PFSK-1 (cell line): ENCODE measurements at regions not wholly inside any gene's neighbourhood (a gene's known extent, or its start where the extent isn't known, plus 50 kb on each side); places are given as distances from the start of the nearest gene placed in this dataset.

Source experiments
- FOXP2 ChIP-seq: optimal IDR thresholded peaks from 2 replicates; pipeline ENCODE3; 2011; ENCODE audit warnings: borderline replicate concordance, control low read depth, inconsistent platforms; ENCODE audit not compliant: insufficient read depth; ENCODE audit errors: extremely low read length, extremely low read depth
- POLR2AphosphoS5 ChIP-seq: IDR thresholded peaks from 2 replicates; pipeline ENCODE4 v1.6.1; 2012; ENCODE audit warnings: low read depth, mild to moderate bottlenecking, control low read depth, low read length, moderate library complexity
- SIN3A ChIP-seq: IDR thresholded peaks from 2 replicates; pipeline ENCODE4 v1.6.1; 2012; ENCODE audit warnings: mild to moderate bottlenecking, low read length, moderate library complexity, borderline replicate concordance; ENCODE audit not compliant: insufficient read depth
- TAF1 ChIP-seq: IDR thresholded peaks from 2 replicates; pipeline ENCODE4 v1.6.1; 2012; ENCODE audit warnings: low read length, control low read depth, borderline replicate concordance; ENCODE audit not compliant: insufficient read depth
- TF ChIP-seq, protein P1 (sequence below), 2 experiments: IDR thresholded peaks; 2 replicates each; pipeline versions ENCODE4 v1.6.1 to v1.8.0; 2011 to 2012; ENCODE audit warnings: low read depth in 2 of 2, low read length in 2 of 2, control low read depth in 1 of 2, inconsistent platforms in 1 of 2, mild to moderate bottlenecking in 1 of 2, moderate library complexity in 1 of 2; ENCODE audit not compliant: insufficient read depth in 1 of 2

DNA sequence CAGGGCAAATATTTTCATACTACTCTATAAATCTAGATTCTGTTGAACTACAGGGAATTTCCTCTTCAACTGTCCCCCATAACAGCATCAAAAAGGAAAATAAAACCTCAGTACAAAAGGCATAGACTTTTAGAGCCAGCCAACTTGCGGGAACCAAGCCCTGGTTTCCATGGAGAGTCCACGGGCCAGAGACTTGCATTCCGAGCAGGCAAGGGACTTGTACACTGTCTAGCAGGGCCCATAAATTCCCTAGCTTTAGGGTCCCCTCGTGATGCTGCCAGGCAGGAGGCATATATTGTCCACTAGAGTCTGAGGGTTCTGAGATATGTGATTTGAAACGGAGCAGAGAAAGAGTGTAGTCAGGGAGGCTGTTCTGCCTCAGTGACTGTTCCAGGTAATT lies 153.1 kb upstream of the SLC14A2 start:
- TF ChIP-seq, protein P1, sequence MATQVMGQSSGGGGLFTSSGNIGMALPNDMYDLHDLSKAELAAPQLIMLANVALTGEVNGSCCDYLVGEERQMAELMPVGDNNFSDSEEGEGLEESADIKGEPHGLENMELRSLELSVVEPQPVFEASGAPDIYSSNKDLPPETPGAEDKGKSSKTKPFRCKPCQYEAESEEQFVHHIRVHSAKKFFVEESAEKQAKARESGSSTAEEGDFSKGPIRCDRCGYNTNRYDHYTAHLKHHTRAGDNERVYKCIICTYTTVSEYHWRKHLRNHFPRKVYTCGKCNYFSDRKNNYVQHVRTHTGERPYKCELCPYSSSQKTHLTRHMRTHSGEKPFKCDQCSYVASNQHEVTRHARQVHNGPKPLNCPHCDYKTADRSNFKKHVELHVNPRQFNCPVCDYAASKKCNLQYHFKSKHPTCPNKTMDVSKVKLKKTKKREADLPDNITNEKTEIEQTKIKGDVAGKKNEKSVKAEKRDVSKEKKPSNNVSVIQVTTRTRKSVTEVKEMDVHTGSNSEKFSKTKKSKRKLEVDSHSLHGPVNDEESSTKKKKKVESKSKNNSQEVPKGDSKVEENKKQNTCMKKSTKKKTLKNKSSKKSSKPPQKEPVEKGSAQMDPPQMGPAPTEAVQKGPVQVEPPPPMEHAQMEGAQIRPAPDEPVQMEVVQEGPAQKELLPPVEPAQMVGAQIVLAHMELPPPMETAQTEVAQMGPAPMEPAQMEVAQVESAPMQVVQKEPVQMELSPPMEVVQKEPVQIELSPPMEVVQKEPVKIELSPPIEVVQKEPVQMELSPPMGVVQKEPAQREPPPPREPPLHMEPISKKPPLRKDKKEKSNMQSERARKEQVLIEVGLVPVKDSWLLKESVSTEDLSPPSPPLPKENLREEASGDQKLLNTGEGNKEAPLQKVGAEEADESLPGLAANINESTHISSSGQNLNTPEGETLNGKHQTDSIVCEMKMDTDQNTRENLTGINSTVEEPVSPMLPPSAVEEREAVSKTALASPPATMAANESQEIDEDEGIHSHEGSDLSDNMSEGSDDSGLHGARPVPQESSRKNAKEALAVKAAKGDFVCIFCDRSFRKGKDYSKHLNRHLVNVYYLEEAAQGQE (IDR thresholded peaks at IDR 0.05; ENCODE audit: insufficient read depth in 1 of 2, low read depth in 2 of 2, low read length in 2 of 2): no peak
- TF ChIP-seq TAF1: no peak
- no peak for TF ChIP-seq POLR2AphosphoS5
- no peak for TF ChIP-seq SIN3A
- no peak for TF ChIP-seq FOXP2
